Esophagus muscularis mucosa (tissue), 4 donors: ENCODE measurements at regions not wholly inside any gene's neighbourhood (a gene's known extent, or its start where the extent isn't known, plus 50 kb on each side); places are given as distances from the start of the nearest gene placed in this dataset.
A peak's percentile ranks its signal among the peaks of the same experiment; 100 is the strongest.

Experiments
- DNase-seq: peaks from one replicate; pipeline ENCODE4 v3.0.0-alpha.2; 2017; ENCODE audit errors: extremely low spot score
- H3K27ac ChIP-seq, 4 donors: fragments of 200-600 bp; sonication (generic); replicated peaks in 1 of 4; 1 replicate in 3 of 4; 2 replicates in 1 of 4; pipeline ENCODE4 v1.5.1; 2016 to 2019; ENCODE audit warnings: mild to moderate bottlenecking in 1 of 4
- H3K27me3 ChIP-seq, 4 donors: fragments of 200-600 bp; sonication (generic); one replicate each; pipeline versions ENCODE4 v1.5.1 to v1.6.0; 2016 to 2019
- H3K36me3 ChIP-seq, 4 donors: fragments of 200-600 bp; sonication (generic); one replicate each; pipeline ENCODE4 v1.5.1; 2016 to 2019
- H3K4me1 ChIP-seq, 4 donors: fragments of 200-600 bp; sonication (generic); one replicate each; pipeline ENCODE4 v1.5.1; 2016 to 2019
- H3K4me3 ChIP-seq, 4 donors: fragments of 200-600 bp; sonication (generic); 1 replicate in 2 of 4; 2 replicates in 2 of 4; pipeline ENCODE4 v1.5.1; 2016 to 2019; ENCODE audit warnings: mild to moderate bottlenecking in 4 of 4, moderate library complexity in 1 of 4
- H3K9me3 ChIP-seq, 4 donors: fragments of 200-600 bp; sonication (generic); 1 replicate in 3 of 4; 2 replicates in 1 of 4; pipeline ENCODE4 v1.5.1; 2016 to 2019
- CTCF ChIP-seq, 3 experiments: fragments of 200-600 bp in 2 of 3; fragments of 450-650 bp in 1 of 3; sonication (generic) in 2 of 3; IDR thresholded peaks; one replicate each; pipeline ENCODE4 v1.5.1; 2017 to 2019; ENCODE audit warnings: antibody characterized with exemption in 3 of 3, mild to moderate bottlenecking in 2 of 3, moderate library complexity in 1 of 3
- EP300 ChIP-seq: sonication (generic); formaldehyde crosslinking; IDR thresholded peaks from one replicate; pipeline ENCODE4 v1.6.1; 2017; ENCODE audit warnings: antibody characterized with exemption
- POLR2A ChIP-seq: fragments of 450-650 bp; IDR thresholded peaks from one replicate; pipeline ENCODE4 v1.6.1; 2017; ENCODE audit warnings: antibody characterized with exemption, moderate library complexity, mild to moderate bottlenecking, low read depth
- POLR2AphosphoS5 ChIP-seq, 2 donors: sonication (generic); formaldehyde crosslinking; IDR thresholded peaks; one replicate each; pipeline ENCODE4 v1.6.1; 2017; ENCODE audit warnings: antibody characterized with exemption in 2 of 2
- WGBS: methylation state at CpG from one replicate; pipeline ENCODE4 v1.1.5; 2018; 5-methylcytosine and 5-hydroxymethylcytosine counted together
- intact Hi-C: fragments of 100-400 bp; cut with DNase I; formaldehyde crosslinking; loops from one replicate; pipeline ENCODE4 v1.15.1; 2023

GRCh38 chr5:23223846-23224245 lies 283.6 kb upstream of the PRDM9 start:
- H3K27ac ChIP-seq: no peak overlapping the region
- DNase-seq: no peak
- TF ChIP-seq CTCF (IDR thresholded peaks at IDR 0.05) (no peak), POLR2A (no peak), POLR2AphosphoS5 (IDR thresholded peaks at IDR 0.05) (no peak), EP300 (no peak)
- no peaks in the 10 kb centered on the region for H3K27me3 ChIP-seq
- no peaks in the 10 kb centered on the region for H3K36me3 ChIP-seq
- H3K9me3 ChIP-seq: no peaks in the 10 kb centered on the region
- H3K4me1 ChIP-seq: no peaks in the 10 kb centered on the region
- intact Hi-C loops: no loop called here
- H3K4me3 ChIP-seq: no peak overlapping the region

DNA sequence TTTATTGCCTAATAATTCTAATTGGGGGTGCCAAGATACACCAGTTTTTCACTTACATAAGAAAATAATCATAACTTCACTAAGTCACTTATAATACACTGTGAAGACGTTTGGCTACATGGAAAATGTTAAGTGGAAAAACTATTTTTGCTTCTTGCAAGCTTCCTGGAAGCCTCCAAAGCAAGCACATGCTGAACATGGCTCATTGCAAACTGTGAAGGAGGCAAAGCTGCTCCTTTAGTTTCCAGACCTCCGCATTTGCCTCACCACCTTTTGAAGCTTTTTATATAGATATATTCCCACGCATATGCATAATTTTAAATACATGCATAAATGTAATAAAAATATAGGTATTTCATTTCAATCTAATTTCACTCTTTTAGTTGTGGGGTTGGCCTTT lies 285.6 kb upstream of the PRDM9 start:
- intact Hi-C loops: no loop called here
- TF ChIP-seq POLR2AphosphoS5 (IDR thresholded peaks at IDR 0.05): no peak
- no peak for TF ChIP-seq CTCF (IDR thresholded peaks at IDR 0.05)
- no peak for TF ChIP-seq EP300
- TF ChIP-seq POLR2A: no peak
- DNase-seq: no peak
- WGBS: 83% methylated on average over 3 of the region's 3 CpGs
- no peak overlapping the region for H3K4me3 ChIP-seq
- no peak overlapping the region for H3K27ac ChIP-seq
- H3K36me3 ChIP-seq: no peaks in the 10 kb centered on the region
- no peaks in the 10 kb centered on the region for H3K27me3 ChIP-seq
- no peaks in the 10 kb centered on the region for H3K9me3 ChIP-seq
- no peaks in the 10 kb centered on the region for H3K4me1 ChIP-seq

DNA sequence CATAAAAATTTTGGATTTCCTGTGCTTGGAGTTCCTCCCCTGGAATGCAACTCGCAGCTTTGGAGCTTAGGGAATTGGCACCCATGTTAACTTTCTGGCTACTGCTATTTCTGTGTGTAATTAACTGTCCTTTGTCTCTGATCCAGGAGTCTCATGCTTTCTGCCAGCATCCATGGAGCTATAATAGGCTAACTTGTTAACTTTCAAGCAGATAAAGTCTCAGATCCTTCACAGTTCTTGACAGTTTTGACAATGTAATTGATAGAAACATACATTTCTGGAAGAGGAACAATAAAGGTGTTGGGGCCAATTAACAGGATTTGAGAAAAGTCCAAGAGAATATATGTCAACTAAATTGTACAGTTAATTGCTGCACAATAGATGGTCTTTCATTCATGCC lies 290.2 kb upstream of the PRDM9 start:
- 92% methylated on average over 1 of the region's 1 CpG for WGBS
- Histone ChIP-seq H3K36me3 (no peaks in the 10 kb centered on the region), H3K4me1 (no peaks in the 10 kb centered on the region), H3K9me3 (no peaks in the 10 kb centered on the region), H3K27me3 (no peaks in the 10 kb centered on the region), H3K27ac (no peak overlapping the region), H3K4me3 (no peak overlapping the region)
- no peak for DNase-seq
- no peak for TF ChIP-seq EP300
- no peak for TF ChIP-seq POLR2AphosphoS5 (IDR thresholded peaks at IDR 0.05)
- TF ChIP-seq CTCF (IDR thresholded peaks at IDR 0.05): no peak
- TF ChIP-seq POLR2A: no peak
- intact Hi-C loops: no loop called here

GRCh38 chr5:23216345-23216744 lies 291.1 kb upstream of the PRDM9 start:
- TF ChIP-seq EP300: no peak
- TF ChIP-seq POLR2AphosphoS5 (IDR thresholded peaks at IDR 0.05): no peak
- no peak for TF ChIP-seq POLR2A
- no peak for TF ChIP-seq CTCF (IDR thresholded peaks at IDR 0.05)
- Histone ChIP-seq H3K4me1 (no peaks in the 10 kb centered on the region), H3K4me3 (no peak overlapping the region), H3K9me3 (no peaks in the 10 kb centered on the region), H3K27ac (no peak overlapping the region), H3K36me3 (no peaks in the 10 kb centered on the region), H3K27me3 (no peaks in the 10 kb centered on the region)
- intact Hi-C loops: no loop called here
- no peak for DNase-seq
- WGBS: 80% methylated on average over 5 of the region's 5 CpGs

GRCh38 chr5:23208959-23209431 lies 298.4 kb upstream of the PRDM9 start:
- intact Hi-C loops: no loop called here
- Histone ChIP-seq H3K36me3 (no peaks in the 10 kb centered on the region), H3K4me1 (no peaks in the 10 kb centered on the region), H3K9me3 (no peaks in the 10 kb centered on the region), H3K27me3 (no peaks in the 10 kb centered on the region), H3K27ac (no peak overlapping the region), H3K4me3 (no peak overlapping the region)
- 0% methylated on average over 1 of the region's 1 CpG for WGBS
- DNase-seq: no peak
- TF ChIP-seq CTCF (IDR thresholded peaks at IDR 0.05) (peak; percentile 51 to 76 (median 52)), EP300 (no peak), POLR2A (no peak)
